NCI-H510A (cell line): ENCODE measurements at regions not wholly inside any gene's neighbourhood (a gene's known extent, or its start where the extent isn't known, plus 50 kb on each side); places are given as distances from the start of the nearest gene placed in this dataset.

ENCODE experiments used
- DNase-seq: peaks from one replicate; lab custom pipeline; 2025; lab: John Stamatoyannopoulos, UW

DNA sequence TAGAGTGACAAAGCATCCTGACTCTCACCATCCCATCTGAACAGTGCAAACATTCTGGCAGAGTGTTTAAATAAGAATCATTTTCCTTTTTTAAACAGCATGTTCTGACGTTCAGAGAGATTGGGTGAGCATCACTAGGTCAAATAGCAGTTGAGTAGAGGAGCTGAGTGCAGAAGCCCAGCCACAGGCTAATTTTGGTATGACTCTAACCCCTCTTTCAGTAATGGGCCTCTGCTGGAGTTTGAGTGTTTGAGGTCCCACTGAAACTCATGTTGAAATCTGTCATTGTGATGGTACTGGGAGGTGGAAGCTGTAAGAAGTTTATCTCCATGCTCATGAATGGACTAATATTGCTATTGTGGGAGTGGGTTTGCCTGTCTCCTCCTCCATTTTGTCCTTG, 194.4 kb downstream of the SALL1 start:
- no peak for DNase-seq

DNA sequence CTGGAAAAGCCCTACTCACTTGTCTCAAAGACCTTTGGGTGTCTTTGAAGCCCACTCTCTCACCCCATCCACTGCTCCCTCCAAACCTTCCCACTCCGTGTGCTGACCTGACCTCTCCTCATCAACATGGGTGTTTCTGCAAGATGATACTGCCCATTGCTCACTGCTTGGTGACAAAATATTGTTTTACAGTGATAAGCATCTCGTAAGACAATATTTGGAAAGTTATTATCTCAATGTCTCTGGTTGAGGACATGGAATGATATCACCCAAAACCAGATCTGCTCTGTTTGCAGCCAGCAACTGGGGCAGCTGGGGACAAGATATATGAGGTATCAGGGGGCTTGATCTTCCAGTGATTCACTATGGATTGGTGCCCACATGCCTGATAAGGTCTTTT, 195.8 kb downstream of the SALL1 start:
- no peak for DNase-seq

DNA sequence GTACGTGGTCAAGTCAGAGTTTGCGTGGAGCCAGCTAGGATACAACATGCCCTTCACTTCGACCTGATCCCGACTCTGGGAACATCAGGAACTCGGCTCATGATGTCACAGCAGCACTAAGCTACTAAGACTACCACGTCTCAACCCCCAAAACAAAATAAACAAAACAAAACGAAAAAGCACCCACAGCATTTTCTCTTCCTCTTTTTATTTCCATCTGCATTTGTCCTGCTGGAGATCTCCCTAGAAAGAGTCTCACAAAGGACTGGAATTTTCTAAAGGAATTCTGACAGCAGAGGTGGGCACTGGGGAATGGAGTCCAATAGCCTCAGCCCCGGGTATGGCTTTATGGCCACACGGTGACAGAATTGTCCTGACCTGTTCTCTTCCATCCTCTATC, 196.6 kb downstream of the SALL1 start:
- no peak for DNase-seq

DNA sequence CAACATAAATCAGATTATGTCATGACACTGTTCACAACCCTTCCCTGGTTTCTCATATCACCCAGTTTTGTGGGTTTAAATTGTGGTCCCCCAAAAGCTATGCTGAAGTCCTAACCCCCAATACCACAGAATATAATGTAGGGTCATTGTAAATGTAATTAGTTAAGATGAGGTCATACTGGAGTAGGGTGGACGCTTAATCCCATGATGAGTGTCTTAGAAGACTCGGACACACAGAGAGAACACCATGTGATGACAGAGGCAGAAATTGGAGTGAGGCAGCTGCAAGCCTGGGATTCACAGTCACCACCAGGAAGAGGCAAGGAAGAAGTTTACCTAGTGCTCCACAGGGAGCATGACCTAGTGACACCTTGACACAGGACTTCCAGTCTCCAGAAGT, 197.8 kb downstream of the SALL1 start:
- DNase-seq, result no peak

DNA sequence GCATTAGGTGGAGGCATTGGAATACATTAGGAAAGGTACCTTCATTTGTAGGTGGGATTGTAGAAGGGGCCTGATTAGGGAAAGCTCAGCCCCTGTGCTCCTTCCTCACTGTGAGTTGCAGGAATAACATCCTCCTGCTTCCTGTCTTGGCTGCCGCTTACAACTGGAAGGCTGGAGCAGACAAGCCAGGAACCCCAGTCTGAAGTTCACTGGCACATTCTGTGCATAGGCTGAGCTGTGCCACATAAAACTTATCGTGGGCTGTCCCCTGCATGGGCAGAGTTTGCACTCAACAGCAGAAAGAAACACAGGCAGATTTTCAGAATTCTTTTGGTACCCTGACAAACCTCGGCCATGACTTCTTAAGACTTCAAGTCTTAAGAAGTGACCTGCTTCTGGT, 200.1 kb downstream of the SALL1 start:
- DNase-seq, result no peak

DNA sequence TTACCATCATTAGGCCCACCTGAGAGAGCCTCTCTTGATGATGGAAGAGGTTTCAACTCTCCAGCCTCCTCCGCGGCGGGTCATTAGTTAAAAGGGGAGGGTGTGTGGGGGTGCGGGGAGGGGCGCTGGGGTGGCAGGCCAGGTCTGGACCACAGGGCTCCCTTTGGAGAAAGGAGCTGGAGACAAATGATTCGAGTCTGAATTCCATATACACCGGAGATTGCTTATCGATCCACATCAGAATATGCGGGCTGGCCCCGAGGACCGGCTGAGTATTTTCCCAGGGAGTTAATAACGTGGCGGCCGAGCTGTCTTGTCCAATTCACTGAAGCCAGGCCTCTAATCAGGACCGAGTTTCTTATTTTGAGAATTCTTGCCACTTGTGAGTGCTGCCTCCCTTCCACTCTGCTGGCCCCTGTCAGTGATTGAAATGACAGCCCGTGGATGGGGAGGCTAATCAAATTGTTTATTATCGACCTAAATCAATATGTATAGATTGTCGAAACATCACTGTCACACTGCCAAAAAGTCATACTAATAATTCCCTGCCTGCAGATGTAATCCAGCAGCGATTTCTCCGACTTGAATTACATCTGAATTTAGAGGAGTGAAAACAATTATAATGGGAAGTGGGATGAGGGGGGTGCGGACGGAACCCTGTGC, 202.7 kb downstream of the SALL1 start:
- DNase-seq, result no peak

DNA sequence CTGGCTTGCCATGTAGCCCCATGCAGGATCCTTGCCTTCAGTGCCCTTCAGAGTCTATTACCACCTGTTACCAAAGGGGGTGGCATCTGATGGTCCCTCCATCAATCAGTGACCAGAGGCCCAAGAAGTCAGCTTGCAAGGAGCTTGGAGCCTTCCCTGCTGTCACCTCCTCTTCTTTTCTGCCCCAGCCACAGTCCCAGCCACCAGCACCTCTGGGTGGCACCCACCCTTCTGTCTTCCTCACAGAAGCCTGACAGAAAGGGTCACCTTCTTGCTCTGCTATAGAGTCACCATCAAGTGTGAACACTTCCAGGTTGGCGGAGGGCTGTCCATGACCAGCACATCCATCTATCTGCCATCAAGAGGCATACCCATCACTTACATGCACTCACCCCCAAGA, 203.2 kb downstream of the SALL1 start:
- no peak for DNase-seq

DNA sequence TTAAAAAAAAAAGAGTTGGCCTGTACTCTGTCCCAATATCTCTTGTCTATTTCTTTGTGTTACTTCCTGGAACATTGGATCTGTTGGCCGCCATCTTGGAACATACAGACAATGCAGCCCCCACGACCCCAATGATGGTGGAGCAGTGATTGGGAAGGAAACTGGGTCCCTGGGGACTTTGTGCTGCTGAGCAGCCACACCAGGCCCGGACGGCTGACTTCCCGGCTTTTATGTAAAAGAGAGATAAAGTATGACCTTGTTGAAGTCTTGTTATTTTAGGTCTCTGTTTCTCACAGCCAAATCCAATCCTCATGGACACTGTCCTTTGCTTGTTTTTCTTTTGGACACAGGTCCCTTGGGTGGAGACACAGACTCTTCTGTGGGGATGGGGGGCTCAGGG, 204.5 kb downstream of the SALL1 start:
- DNase-seq, result no peak

DNA sequence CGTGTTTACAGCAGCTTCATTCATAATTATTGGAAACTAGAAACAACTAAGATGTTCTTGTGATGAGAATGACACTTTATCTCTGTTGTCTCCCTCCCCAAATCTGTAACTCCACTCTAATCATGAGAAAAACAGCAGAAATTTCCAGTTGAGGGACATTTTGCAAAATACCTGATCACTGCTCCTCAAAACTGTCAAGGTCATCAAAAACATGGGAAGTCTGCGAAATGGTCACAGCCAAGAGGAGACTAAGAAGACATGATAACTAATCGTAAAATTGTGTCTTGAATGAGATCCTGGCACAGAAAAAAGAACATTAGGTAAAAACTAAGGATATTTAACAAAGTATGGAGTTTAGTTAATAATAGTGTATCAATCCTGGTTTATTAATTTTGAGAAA, 204.2 kb downstream of the CYLD start:
- no peak for DNase-seq

DNA sequence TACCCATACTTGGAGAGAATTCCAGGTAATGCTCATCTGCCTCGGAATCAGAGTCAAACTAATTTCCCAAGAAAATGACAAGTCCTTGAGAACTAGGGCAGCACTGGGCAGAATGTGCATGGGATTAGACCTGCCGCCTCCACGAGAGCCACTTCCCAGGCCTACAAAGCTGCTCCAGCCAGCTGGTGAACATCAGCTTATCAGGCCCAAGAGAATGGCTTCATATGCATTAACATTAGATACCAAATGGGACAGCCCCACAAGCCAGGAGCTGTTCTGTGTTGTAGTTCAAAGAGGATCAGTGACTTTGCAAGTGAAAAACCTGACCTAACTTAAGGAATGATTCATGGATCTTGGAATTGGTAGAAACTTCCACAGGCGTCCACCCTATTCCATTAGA, 203.3 kb downstream of the CYLD start:
- no peak for DNase-seq

DNA sequence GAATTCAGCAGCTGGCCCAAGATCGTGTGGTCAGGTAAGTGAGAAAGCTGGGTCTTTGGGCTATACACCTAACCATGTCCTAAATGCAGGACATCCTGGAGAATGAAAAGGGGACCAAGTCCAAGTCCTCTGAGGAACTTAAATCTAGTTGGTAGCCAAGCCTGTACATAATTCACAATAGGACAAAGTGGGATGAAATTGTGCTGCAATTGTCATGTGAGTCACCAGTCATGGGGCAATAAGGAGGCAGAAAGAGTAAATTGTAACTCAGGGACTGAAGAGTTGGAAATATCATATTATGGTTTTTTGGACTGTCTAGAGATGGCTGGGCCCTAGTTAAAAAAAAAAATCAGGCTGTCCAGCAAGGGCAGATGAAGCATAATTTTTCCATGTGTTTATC, 202.6 kb downstream of the CYLD start:
- DNase-seq, result no peak

DNA sequence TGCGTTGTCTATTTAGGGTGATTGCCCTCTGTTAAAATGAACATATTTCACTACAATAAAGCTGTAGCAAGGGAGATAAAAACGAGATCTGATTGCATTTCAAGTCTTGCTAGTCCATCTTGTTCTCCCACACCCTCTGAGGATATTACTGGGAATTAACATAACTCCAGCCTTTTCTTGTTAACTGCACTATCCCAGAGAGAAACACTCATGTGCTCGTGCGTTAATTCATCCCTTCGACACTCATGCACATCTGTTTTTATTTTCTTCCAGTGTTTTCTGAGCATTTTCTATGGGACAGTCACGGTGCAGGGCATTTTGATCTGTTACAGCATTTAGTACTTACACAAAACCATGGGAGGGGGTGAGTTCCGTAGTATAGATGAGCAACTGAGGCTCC, 202.1 kb downstream of the CYLD start:
- DNase-seq, result no peak

DNA sequence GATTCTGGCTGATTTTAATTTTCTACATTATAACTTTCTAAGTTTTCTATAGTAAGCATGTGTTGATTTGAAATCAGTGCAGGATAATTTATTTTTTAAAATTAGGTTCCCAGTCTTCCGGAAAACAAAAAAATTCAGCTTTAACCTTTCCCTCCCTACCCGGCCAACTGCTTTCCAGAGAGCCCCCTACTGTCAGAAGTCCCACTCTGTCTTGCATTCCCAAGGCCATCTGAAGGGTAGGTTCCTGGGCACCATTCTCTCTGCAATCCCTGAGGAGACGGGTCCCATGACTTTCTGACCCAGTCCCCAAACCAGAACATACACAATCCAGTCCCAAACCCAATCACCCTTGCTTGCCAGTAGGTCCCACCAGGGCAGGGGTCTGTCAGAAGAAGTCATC, 200.3 kb downstream of the CYLD start:
- DNase-seq, result no peak

DNA sequence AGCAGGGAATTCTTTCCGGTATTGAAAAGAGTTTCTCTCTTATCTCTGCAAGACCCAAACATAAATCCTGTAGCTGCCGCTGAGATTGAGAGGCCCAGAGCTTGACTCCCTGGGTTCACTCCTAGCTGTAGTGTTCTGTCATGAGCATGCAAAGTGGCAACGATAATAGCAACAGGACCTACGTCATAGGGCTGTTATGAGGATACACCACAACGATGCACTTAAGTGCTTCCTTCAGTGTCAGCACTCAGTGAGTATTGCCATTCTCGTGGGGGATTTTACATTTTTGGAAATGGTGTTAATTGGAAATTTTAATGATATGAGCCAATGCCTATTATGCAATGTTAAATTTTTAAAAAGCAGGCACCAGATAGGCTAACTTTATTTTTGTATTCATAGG, 199.8 kb downstream of the CYLD start:
- DNase-seq, result no peak

DNA sequence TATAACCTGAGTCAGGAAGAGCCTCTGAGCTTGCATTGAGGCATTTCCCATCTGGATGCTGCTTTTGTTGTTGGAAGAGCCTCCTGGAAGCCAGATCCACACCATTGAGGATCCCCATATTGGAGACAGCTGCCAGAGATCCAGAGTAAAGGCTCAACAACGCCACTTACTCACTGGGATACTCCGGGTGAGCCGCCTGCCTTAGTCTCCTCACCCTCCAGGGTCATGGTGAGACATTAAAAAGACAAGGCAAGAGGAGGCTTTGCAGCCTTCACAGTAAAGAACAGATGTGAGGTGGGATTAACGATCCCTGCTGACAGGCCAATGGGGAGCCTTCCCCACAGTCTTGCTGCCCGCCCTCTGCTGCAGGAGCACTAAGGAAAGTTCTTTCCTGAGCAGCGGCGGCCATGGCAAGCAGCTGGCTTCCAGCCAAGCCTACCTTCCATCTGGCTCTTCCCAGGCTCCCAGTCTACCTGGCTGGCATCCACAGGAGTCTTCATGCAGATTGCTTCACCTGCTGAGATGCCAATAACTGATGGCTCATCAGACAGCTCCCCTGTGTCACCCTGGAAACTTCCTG, 198.5 kb downstream of the CYLD start:
- no peak for DNase-seq

DNA sequence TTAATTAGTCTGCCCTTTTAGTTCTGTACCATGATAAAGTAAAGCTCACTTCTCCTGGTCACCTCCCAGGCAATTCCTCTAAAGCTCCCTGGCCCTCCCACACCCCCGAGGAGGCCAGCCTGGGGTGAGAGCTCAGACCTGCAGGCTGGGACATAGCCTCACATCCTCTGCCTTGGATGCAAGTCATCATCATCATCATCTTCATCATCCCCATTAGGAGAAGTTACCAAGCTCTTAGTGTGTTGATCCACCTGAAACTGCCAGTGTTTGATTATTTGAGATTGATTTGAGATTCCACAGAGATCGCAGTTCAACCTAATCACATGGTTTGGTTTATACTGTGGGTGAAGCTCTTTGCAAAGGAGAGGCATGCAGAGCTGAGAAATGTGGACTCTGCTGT, 197.5 kb downstream of the CYLD start:
- DNase-seq, result no peak

DNA sequence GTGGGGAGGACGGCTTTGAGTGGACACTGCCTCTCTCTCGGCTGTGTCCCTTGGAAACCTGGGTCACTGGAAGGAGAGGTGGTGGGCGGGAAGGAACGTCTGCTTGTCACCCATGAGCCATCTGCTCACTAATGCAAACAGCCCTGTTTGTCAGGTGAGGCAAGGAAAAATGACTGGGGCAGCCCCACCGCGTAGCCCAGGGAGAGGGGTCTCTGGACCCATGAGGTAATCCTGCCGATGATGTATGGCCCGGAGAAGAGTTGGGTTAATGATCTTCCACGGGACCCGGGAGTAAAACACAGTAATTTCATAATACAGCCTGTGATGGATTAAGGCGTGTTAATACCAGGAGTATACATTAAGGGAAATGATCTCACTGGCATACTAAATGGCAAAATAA, 197.0 kb downstream of the CYLD start:
- no peak for DNase-seq

DNA sequence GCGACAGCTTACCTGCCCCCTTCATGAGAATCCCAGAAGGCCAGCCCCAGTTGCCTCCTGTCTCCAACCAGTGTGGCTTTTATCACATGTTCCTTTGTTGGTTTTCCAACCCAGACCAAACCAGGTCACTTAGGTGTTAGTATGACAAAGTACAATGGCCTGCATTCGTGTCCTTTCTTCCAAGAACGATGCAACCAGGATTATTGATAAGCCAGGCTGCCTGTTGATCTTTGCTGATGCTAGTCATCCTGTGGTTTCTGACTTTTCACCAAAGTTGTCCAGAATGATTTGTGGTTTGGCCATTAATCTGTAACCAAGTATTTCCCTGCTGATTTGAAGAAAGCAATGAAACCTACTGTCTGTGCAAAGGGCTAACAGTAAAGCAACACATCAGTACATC, 191.4 kb downstream of the CYLD start:
- no peak for DNase-seq

DNA sequence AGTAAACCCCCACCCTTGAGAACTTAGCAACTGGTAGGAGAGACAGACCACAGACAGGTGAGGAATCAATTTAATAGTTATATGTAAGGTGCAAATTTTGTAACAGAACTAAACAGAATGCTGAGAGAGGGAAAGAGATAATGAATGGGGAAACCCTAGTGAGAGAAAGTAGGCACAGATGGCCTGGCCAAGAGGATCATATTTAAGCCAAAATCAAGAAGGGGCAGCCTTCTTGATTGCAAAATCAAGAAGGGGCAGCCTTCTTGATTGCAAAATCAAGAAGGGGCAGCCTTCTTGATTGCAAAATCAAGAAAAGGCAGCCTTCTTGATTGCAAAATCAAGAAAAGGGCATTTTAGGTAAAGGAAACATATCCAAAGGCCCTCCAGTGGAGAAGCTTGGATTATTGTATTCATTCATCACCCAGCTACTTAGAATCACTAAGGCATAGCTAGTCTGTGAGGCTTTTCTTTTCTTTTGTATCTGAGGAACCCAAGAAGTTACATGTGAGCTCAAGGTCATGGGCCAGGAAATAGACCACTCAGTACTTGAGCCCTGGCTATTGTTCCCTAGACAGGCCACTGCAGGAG, 190.6 kb downstream of the CYLD start:
- DNase-seq, result no peak

DNA sequence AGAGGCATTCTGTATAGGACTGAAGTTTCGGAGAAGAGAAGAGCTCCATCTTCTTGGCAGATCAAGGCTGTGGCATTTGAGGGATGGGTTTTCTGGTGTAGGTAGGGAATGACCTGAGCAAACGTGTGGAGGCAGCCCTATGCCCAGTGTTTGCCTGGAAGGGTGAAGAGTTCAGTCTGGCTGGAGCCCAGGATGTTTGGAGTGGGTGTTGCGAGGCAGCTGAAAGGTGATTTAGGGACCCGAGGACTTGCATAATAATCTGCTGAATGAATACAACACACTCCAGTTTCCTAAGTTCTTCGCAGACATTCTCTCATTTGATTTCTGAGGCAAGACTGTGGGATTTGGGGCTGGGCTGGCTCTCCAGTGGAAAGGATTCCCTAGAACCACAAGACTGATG, 186.2 kb downstream of the CYLD start:
- no peak for DNase-seq

DNA sequence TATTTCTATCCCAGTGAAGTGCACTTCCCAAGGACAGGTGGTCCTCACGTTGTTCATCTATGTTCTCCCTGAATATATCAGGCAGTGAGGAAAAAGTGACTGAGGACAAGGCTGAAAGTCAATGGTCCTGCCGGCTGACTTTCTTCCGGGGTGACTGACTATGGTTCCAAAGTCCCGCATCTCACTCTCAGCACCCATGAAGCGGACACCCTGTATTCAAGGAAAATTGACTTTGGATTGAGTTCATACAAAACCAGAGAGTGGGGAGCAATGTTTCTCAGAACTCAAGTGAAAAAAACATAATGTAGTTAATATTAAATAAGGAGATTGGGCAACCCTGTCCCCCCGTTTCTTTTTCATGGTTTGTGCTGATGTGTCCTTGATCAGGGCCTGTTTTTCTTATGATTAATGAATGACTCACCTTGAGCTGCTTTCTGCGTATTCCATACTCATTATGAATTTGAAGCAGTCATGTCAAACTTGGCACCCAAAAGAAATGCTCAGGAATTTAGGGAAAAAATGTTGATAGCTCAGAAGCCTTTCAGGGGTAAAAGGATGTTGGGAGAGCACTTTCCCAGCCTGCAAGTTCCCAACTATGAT, 184.0 kb downstream of the CYLD start:
- no peak for DNase-seq

DNA sequence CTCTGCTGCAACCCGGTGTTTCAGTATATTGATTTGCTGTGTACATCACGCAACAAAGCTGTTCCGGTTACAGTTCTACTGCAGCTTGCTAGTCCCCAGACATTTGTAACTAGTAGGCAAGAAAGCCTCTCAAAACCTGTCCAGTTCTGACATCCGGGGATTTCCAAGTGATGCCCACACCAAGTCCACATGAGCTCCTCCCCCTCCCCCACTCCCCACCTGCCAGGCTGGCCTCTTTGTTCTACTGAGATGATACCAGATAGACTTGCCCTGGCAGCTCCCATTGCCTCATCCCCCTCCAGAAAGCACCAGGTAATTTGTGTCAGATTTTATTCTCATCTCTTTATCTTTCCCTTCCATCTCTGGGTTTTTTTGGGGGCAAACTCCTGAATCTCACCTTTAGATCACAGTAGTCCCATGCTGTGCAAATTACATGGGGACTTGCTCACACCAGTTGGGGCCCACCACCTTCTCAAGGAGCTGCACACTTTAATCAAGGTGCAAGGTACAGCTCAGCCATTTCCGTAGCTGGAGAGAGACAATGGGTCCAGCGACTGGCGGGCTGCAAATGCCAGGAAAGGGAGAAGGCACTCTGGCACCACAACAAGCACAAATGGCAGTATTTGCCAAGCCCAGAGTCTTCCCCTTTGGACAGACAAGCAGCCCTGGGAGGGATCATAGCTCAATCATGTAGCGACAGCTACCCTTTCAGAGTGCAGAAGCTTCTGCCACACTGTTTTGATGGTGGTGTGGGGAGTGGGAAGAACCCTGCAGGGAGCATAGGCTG, 183.1 kb downstream of the CYLD start:
- peak; percentile 54 for DNase-seq
